HG03520 (cell line): ENCODE measurements at regions not wholly inside any gene's neighbourhood (a gene's known extent, or its start where the extent isn't known, plus 50 kb on each side); places are given as distances from the start of the nearest gene placed in this dataset.

Source experiments
- ATAC-seq: cut with Tn5 transposase; IDR thresholded peaks from one replicate; pipeline ENCODE4 v1.9.1; 2021; ENCODE audit warnings: mild to moderate bottlenecking, moderate library complexity; ENCODE audit not compliant: unreplicated experiment

GRCh38 chr16:73544826-73545225, 496.9 kb upstream of the ZFHX3 start:
- no peak for ATAC-seq

DNA sequence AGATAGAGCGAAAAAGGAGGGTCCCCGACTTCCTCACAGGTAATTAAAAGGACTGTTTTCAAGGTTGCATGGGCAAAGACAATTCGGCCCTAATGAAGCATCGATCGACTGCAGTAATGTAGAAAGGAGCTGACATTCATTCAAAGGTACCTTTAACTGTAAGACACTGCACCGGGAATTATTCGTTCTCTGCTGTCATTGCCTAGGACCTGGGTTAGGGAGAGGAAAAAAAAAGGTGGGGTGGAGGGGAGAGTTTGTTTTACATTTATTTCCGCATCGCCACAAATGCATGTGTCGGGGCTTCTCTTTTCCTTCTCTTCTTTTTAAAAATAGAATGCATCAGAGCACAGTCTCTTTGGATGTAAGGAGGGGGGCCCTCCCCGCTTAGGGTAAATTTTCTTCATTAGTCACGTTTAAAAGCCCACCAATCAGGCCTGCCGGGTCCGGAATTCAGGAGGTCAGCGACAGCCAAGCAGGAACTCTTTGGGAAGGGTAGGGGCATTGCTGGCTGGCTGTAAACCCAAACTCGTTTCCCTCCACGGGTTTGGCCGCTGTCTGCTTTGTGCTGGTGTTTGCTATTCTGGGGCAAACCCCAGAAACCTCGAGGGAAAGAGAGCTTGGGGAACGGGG, 496.2 kb upstream of the ZFHX3 start:
- ATAC-seq, result no peak

GRCh38 chr16:73543331-73543969, 495.5 kb upstream of the ZFHX3 start:
- no peak for ATAC-seq

DNA sequence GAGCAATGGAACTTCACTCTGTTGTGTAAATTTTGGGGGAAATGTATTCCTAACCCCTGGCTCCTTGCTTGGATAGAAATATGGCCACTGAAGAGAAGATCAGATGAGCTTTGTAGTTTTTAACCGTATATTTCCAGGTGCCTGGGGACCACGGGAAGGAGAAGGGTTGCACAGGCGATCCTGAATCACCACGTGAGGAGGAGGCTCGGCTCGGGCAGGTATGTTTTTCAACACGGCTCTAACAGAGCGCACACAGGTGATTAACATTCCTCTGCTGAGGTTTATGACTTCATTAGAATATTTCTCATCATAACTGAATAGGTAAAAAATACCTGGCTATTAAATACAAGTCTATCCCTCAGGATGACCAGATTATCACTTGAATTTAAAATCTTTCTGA, 495.0 kb upstream of the ZFHX3 start:
- ATAC-seq, result no peak

DNA sequence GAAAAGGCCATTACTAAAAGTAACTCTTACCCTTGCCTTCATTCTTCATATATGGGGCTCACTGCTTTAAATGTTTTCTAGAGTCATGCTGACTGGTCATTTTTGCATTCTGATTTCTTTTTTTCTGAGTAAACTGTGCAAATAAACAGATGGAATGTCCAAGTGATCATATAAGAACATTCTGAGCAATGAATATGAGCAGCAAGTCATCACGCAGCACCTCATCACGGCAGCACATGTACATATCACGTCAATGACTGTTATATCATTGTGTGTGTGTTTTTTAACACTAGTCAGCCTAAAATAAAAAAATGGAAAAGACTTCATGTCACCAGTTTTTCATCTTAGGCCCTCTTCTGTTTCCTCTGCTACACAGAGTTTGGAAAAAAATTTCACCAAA, 490.0 kb upstream of the ZFHX3 start:
- no peak for ATAC-seq

DNA sequence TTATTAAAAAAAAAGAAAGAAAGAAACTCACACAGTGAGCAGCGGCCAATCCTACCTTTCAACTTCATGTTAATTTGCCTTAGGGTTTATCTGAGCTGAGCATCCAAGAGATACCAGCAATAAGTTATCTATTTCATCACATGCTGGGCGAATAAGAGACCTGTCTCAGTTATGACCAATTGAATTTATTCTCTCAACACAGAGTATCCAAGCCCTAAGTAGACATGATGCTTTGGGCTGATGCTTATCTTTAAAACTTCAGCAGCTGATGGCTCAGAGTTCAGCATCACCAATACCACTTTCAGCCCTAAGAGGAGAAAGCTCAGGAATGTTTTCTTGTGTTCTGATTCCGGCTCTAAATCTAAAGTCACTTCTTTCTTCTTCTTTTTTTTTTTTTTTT, 489.0 kb upstream of the ZFHX3 start:
- no peak for ATAC-seq

DNA sequence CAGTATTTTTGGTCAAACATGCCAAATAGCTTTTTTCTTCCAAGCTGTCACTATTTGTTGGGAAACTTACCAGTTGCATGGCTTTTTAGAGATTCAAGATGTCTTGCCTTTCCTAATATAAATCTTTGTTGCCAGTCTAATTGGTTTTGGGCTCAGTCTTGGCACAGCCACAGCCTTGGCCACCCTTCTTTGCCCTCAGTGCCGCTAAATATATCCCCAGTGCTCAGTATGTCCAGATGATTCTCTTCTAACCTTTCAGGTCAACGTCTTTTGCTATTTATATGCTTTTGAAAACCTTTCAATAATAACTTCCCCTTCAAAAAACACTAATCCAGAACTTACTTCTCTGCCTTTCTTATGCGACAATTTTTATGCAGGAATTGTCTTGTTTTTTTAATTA, 483.1 kb upstream of the ZFHX3 start:
- ATAC-seq, result no peak

DNA sequence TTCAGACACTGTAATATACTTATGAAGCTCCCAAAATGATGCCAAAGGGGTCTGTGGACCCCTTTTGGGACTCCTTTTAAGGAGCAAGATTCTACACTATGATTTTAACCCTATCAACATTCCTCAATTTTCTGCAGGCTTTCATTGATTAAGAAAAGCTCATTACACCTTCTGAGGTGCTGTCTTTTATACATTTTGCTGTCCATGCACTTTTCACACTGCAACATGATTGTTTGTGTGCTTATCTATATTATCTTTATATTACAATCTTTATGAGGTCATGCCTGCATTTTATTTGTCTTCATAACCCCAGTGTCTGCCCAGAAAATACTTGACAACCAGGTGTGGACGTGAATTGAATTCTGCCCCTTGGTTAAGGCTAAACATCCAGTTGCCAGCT, 482.6 kb upstream of the ZFHX3 start:
- ATAC-seq, result no peak

- ATAC-seq, result no peak
Observed at GRCh38 chr16:73529303-73530012, 481.5 kb upstream of the ZFHX3 start.

GRCh38 chr16:73527187-73527586, 479.3 kb upstream of the ZFHX3 start:
- ATAC-seq, result no peak

GRCh38 chr16:73526011-73526804, 478.3 kb upstream of the ZFHX3 start:
- ATAC-seq, result no peak

DNA sequence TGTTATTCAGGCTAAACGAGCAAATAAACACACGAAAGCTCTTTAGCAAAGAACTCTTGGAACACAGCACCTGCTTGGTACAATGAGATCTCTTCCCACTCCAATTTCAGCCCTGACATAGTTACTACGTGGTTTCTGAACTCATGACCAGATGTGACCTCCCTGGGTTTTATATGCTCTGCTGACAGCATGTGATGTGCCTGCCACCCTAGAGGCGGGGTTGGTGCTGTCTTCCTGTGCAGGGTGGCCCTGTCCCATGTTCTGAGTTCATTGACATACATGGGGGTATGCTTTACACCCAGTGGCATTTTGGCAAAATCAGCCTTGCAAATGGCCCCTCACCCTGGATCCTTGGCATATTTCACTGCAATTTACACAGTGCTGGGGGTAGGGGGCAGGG, 475.3 kb upstream of the ZFHX3 start:
- ATAC-seq, result no peak

GRCh38 chr16:73521499-73521898, 473.6 kb upstream of the ZFHX3 start:
- ATAC-seq, result no peak

GRCh38 chr16:73515616-73516015, 467.7 kb upstream of the ZFHX3 start:
- ATAC-seq, result no peak

DNA sequence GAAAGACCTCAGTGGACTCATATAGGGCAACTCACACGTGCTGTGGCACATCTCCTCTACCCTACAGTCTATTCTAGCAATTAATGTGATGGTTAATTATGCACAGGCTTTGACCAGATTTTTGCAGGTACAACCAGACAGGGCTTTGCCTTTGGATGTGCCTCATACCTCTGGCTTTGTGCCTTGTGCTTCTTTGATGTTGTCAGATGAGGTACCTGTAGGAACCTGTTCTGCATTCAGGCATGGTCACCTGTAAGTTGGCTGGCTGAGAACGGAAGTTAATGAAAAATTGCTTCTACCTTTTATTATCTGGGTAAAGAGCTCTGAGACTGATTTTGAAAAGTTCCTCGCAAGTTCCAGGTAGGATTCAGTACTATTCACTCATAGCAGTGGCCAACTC, 462.9 kb upstream of the ZFHX3 start:
- ATAC-seq, result no peak

DNA sequence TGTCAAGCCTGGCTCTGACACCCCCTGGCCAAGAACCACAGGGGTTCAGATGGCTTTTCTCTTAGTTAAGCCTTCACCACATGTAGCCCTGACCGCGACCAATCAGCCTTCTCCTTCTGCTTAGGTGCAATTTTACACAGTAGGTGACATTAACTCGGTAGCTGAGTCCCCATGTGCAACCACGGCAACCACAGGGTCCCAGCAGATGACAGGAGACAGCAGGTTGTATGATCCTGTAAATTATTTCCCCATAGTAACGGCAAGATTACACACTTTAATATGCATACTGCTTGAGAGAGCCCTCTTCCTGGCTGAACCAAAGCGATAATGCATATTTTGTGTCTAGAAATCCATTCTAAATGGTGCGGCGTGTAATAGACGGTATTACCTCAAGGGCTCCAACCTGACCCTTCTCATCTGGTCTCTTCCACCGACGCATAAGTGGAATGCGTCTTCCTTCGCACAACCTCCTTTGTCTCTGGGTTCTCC, 458.7 kb upstream of the ZFHX3 start:
- ATAC-seq, result no peak

GRCh38 chr16:73505577-73505976, 457.6 kb upstream of the ZFHX3 start:
- no peak for ATAC-seq

DNA sequence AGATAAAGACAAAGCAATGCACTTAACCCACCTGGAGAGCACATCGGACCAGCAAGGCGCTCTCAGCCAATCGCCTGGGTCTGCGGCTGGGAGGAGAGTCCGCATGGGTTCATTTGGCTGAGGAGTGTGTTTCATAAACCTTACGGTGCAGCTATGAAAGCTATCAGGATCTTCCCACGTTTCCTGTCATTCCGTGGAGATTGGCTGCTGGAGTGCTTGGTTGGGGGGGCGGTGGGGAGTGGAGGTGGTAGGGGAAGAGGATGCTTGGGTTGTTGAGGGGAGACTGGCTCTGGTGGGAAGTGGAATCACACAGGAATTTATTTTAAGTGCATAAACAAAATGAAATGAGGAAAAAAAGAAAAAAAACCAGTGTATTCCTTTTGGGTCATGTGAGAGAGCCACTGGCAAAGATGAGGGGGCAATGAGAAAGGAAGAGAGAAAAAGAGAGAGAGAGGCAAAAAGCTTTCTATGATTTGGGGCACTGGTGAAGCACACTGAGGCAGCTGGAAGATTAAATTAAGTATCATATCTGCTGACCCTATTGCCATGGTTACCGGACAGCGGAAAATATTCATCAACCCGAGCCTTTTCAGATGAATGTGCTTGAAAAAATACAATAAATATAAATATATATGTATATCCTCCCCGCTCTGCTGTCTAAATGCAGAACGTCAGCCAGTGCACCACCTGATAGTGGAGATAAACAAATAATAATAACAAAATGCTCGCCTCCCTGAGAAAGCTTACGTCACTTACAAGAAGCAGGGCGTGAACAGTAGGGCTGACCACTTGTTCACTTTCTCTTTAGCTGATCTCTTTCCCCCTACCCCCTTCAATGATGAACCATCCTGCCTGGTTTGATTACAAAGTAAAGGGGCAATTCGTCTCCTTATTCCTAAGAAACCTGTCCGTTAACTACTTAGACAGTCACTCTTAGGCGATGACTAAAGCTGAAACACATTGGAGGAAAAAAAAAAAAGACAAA, 457.0 kb upstream of the ZFHX3 start:
- ATAC-seq, result no peak

DNA sequence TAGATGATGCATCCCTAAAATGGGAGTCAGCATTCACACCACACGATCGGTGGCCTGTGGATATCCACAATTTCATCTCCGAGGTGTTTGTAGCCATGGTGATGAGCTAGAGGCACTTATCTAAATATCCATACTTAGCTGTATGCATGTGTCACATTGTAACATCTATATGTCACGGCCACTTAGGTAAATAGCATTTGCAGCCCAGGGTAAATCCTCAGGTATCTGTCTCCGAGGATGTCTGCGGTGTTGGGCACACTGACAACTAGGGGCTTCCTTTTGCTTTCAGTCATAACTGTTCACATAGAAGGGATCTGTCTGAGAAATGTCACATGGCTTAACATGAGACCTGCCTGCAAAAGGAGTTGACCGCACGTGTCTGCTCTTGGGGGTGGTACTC, 455.2 kb upstream of the ZFHX3 start:
- ATAC-seq, result no peak

DNA sequence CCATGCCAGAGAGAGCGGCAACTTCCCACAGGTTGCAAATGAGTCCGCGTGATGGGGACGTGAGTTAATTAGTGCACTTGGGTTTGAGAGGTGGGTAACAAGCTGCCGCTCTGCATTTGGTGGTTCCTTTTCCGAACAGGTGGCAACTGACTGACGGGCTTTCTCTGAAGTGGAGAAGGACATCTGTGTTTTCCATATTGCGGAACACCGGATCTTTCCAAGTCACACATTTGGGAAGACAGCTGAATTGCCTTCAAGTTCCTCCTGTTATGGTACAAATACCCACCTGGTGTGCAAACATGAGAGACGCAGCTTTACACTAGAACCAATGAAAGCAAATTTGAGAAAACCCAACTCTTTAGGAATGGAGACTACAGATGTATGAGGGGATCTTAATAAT, 451.3 kb upstream of the ZFHX3 start:
- no peak for ATAC-seq
